ENCODE measurements at regions not wholly inside any gene's neighbourhood (a gene's known extent, or its start where the extent isn't known, plus 50 kb on each side); places are given as distances from the start of the nearest gene placed in this dataset.

GRCh38 chr6:166751051-166751595 lies 124.1 kb upstream of the RPS6KA2 start:
- TF ChIP-seq CTCF (IDR thresholded peaks at IDR 0.05) (no peak), EZH2 (IDR thresholded peaks at IDR 0.05; ENCODE audit: borderline replicate concordance, insufficient read depth, low read depth, low read length, poor library complexity, severe bottlenecking) (no peak)

All from B cell (primary cell).